ENCODE measurements at regions not wholly inside any gene's neighbourhood (a gene's known extent, or its start where the extent isn't known, plus 50 kb on each side); places are given as distances from the start of the nearest gene placed in this dataset.
"Not testable (repeated sequence)": the region's sequence is repeated elsewhere in the genome, so short reads cannot be mapped to it uniquely, and the experiment has no call there.

DNA sequence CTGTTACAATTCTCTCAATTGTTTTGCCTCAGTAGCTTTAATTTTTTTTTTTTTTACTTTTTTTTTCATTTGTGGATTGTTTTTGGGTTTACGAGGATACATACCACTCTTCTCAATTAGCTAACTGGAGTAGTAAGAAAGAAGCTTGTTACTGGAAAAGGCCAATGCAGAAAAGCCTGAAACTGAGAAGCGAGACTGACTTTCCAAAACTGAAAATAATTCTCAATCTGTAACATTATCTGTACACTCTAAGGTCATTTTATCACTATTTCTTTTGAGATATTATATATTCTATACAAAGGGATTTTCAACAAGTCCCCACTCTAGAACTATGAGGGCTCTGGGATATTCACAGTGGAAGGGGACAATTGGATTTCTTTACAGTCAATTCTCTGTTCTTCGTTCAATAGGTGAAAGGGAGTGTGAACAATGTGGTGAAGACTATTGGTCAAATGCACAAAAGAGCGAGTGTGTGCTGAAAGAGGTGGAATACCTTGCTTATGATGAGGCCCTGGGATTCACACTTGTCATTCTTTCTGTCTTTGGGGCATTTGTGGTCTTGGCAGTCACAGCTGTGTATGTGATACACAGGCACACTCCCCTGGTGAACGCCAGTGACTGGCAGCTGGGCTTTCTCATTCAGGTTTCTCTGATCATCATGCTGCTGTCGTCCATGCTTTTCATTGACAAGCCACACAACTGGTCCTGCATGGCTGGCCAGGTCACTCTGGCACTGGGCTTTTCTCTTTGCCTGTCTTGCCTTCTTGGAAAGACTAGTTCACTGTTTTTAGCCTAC lies 83.9 kb upstream of the KCNAB1 start:
- TF ChIP-seq, protein P1, sequence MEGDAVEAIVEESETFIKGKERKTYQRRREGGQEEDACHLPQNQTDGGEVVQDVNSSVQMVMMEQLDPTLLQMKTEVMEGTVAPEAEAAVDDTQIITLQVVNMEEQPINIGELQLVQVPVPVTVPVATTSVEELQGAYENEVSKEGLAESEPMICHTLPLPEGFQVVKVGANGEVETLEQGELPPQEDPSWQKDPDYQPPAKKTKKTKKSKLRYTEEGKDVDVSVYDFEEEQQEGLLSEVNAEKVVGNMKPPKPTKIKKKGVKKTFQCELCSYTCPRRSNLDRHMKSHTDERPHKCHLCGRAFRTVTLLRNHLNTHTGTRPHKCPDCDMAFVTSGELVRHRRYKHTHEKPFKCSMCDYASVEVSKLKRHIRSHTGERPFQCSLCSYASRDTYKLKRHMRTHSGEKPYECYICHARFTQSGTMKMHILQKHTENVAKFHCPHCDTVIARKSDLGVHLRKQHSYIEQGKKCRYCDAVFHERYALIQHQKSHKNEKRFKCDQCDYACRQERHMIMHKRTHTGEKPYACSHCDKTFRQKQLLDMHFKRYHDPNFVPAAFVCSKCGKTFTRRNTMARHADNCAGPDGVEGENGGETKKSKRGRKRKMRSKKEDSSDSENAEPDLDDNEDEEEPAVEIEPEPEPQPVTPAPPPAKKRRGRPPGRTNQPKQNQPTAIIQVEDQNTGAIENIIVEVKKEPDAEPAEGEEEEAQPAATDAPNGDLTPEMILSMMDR (IDR thresholded peaks at IDR 0.05; ENCODE audit: insufficient read depth, low read depth, low read length, missing control alignments): no peak
- no peak overlapping the region for H3K4me3 ChIP-seq (ENCODE audit: low read length)
- no peak for DNase-seq (ENCODE audit: low read depth)

DNA sequence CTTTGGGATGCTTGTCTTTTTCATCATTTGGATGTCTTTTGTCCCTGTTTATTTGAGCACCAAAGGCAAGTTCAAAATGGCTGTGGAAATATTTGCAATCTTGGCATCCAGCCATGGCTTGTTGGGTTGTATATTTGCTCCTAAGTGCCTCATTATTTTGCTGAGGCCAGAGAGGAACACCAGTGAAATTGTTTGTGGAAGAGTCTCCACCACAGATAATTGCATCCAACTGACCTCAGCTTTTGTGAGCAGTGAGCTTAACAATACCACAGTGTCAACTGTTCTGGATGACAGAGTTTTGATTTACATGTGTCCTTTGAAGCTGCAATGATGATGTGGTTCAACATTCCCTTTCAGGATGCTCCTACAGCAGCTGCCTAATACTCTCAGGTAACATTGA lies 83.0 kb upstream of the KCNAB1 start:
- no peak overlapping the region for H3K4me3 ChIP-seq (ENCODE audit: low read length)
- TF ChIP-seq, protein P1 (IDR thresholded peaks at IDR 0.05; ENCODE audit: insufficient read depth, low read depth, low read length, missing control alignments): no peak
- no peak for DNase-seq (ENCODE audit: low read depth)

DNA sequence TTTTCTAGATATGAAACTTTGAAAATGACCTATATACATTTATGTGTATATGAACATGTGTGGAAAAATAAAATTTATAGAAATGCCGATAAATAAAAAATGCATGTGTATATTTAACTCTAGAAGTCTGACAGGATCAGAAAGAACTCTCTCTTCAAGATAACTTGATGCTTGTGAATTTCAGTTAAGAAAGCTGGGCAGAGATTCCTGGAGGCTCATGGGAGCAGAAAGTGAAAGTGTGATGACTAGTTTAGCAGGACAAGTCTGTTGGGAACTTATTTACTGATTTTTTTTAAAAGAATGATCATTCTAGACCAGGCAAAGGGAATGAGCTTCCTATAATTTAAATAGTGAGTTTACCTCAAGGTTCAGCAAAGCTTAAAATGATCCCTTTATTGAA lies 81.5 kb upstream of the KCNAB1 start:
- peak; percentile 18 for DNase-seq (ENCODE audit: low read depth)
- no peak overlapping the region for H3K4me3 ChIP-seq (ENCODE audit: low read length)
- TF ChIP-seq, protein P1 (IDR thresholded peaks at IDR 0.05; ENCODE audit: insufficient read depth, low read depth, low read length, missing control alignments): no peak

DNA sequence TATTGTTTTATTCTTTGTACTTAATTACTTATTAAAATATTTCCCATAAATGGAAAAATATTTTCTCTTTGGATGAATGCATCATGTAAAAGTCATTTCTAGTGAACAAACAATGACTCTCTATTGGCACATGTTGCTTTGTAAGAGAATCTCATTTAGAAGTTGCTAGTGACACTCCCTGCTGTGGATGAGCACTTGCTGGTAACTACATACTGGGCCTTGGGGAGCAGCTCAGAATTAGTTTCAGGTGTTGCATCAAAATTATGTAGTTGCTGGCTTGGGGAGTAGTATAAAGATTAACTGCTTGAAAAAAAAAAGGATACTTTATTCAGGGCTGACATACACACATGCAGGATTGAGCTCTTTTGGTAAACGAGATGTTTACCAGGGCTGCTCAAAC lies 80.3 kb upstream of the KCNAB1 start:
- TF ChIP-seq, protein P1 (IDR thresholded peaks at IDR 0.05; ENCODE audit: insufficient read depth, low read depth, low read length, missing control alignments): no peak
- peak; percentile 11 for DNase-seq (ENCODE audit: low read depth)

DNA sequence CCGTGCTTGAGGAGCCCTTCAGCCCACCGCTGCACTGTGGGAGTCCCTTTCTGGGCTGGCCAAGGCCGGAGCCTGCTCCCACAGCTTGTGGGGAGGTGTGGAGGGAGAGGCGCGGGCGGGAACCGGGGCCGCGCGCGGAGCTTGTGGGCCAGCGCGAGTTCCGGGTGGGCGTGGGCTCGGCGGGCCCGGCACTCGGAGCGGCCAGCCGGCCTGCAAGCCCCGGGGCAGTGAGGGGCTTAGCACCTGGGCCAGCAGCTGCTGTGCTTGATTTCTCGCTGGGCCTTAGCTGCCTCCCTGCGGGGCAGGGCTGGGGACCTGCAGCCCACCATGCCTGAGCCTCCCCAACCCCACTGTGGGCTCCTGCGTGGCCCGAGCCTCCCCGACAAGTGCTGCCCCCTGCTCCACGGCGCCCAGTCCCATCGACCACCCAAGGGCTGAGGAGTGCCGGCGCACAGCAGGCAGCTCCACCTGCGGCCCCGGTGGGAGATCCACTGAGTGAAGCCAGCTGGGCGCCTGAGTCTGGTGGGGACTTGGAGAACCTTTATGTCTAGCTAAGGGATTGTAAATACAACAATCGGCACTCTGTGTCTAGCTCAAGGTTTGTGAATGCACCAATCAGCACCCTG lies 79.0 kb upstream of the KCNAB1 start:
- not testable (repeated sequence) for DNase-seq (ENCODE audit: low read depth); H3K4me3 ChIP-seq (ENCODE audit: low read length)

More for the DNA sequence above, 80.3 kb upstream of the KCNAB1 start:
- H3K4me3 ChIP-seq (ENCODE audit: low read length): no peak overlapping the region

DNA sequence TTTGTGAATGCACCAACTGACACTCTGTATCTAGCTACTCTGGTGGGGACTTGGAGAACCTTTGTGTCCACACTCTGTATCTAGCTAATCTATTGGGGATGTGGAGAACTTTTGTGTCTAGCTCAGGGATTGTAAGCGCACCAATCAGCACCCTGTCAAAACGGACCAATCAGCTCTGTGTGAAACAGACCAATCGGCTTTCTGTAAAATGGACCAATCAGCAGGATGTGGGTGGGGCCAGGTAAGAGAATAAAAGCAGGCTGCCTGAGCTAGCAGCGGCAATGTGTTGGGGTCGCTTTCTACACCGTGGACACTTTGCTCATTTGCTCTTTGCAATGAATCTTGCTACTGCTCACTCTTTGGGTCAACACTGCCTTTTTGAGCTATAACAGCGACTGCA lies 78.5 kb upstream of the KCNAB1 start:
- H3K4me3 ChIP-seq (ENCODE audit: low read length); DNase-seq (ENCODE audit: low read depth): not testable (repeated sequence)

DNA sequence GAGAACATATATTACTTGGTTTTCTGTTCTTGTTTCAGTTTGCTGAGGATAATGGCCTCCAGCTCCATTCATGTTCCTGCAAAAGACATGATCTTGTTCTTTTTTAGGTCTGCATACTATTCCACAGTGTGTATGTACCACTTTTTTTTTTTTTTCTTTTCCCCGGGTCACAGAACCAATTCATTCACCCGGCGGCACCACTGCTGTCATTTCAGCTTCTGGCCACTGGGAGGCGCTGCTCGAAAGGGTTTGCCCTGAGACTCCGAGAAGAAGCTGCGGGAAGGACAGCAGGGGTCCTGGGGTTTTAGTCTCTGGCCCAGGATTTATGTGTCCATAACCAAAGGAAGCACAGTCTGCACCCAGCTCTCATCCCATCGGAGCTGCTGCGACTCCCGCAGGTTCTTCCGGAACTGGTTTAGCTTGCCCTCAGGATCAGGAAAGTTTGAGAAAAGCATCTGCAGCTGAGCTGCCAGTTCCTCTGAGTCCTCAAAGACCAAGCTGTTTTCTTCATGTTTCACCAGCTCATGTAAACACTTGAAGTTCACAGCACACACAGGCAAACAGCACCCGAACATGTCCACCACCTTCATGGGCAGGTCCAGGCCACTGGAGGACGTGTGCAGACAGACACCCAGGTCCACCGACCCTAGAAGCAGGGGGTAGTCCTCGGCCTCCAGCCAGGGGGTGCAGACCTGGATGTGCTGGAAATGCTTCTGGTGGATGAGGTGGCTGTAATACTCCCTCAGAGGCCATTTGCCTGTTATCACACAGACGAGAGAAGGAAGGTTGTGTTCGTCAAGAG lies 76.3 kb upstream of the KCNAB1 start:
- TF ChIP-seq, protein P1 (IDR thresholded peaks at IDR 0.05; ENCODE audit: insufficient read depth, low read depth, low read length, missing control alignments): peak; percentile 44
- not testable (repeated sequence) for DNase-seq (ENCODE audit: low read depth); H3K4me3 ChIP-seq (ENCODE audit: low read length)
